K562 (cell line): ENCODE measurements at regions not wholly inside any gene's neighbourhood (a gene's known extent, or its start where the extent isn't known, plus 50 kb on each side); places are given as distances from the start of the nearest gene placed in this dataset.

Source experiments
- ATAC-seq: fragments of 200-7000 bp; cut with Tn5 transposase; 3 replicates; pipeline ENCODE4 v1.9.1; 2020; ENCODE audit warnings: moderate library complexity
- BruUV-seq: library from RNA; stranded (reverse); fragments of 400-500 nt; replicated peaks from 2 replicates; lab custom pipeline; 2021; lab: Mats Ljungman, UMichigan
- CTCF ChIA-PET: fragments of 300-600 bp; formaldehyde crosslinking; extraction: SDS; loops from one replicate; lab custom pipeline; 2021; ENCODE audit warnings: low intra/inter-chr PET ratio; lab: Yijun Ruan, JAX
- POLR2A ChIA-PET: fragments of 300-600, 350-650 bp; sonication (Branson Sonifier 250); formaldehyde crosslinking; extraction: SDS; loops from one replicate; lab custom pipeline; 2021; ENCODE audit warnings: antibody characterized with exemption, inconsistent platforms; lab: Yijun Ruan, JAX
- DNase-seq, 4 experiments: peaks; one replicate each; pipeline versions ENCODE4 v3.0.0 to v3.0.0-alpha.2; 2011 to 2018; ENCODE audit warnings: low spot score in 3 of 4, mixed read lengths in 3 of 4; ENCODE audit errors: extremely low read depth in 1 of 4
- FAIRE-seq: peaks from 2 replicates; lab custom pipeline; 2011; peaks lifted over from hg19 to GRCh38; lab: Jason Lieb, UNC
- H2AFZ ChIP-seq: 2 replicates; pipeline ENCODE4 v1.6.0; 2011; ENCODE audit warnings: low read depth, low read length, control low read depth, inconsistent platforms
- H3K27ac ChIP-seq: fragments of 200-600 bp; 3 replicates; pipeline ENCODE4 v1.8.0; 2011; ENCODE audit warnings: low read depth, mild to moderate bottlenecking, control low read depth, inconsistent platforms, low read length, moderate library complexity, mixed read lengths; ENCODE audit errors: extremely low read depth
- H3K27me3 ChIP-seq, 2 experiments: fragments of 300-600 bp in 1 of 2; 2 replicates in 1 of 2; 3 replicates in 1 of 2; pipeline versions ENCODE4 v1.6.0 to v1.8.0; 2011; ENCODE audit warnings: inconsistent platforms in 2 of 2, low read length in 2 of 2, mild to moderate bottlenecking in 1 of 2, mixed read lengths in 1 of 2, moderate library complexity in 1 of 2; ENCODE audit not compliant: control insufficient read depth in 2 of 2, insufficient read depth in 2 of 2
- H3K36me3 ChIP-seq: fragments of 300-600 bp; 3 replicates; pipeline ENCODE4 v1.8.0; 2011; ENCODE audit warnings: mild to moderate bottlenecking, low read length, inconsistent platforms; ENCODE audit not compliant: control insufficient read depth, insufficient read depth
- H3K4me1 ChIP-seq, 2 experiments: fragments of 200-600 bp in 1 of 2; replicated peaks in 1 of 2; 2 replicates in 1 of 2; 3 replicates in 1 of 2; pipeline versions ENCODE4 v1.5.1 to v1.8.0; 2011; ENCODE audit warnings: inconsistent platforms in 2 of 2, low read length in 2 of 2, mild to moderate bottlenecking in 1 of 2, mixed read lengths in 1 of 2, moderate library complexity in 1 of 2; ENCODE audit not compliant: control insufficient read depth in 2 of 2, insufficient read depth in 2 of 2
- H3K4me2 ChIP-seq: 2 replicates; pipeline ENCODE4 v1.6.1; 2011; ENCODE audit warnings: low read length, control low read depth, inconsistent platforms, mixed read lengths; ENCODE audit not compliant: insufficient read depth
- H3K4me3 ChIP-seq: fragments of 200-600 bp; sonication (generic), shearing (Covaris generic); 2 replicates; pipeline ENCODE4 v1.5.1; 2016; ENCODE audit warnings: control low read depth, inconsistent platforms
- H3K79me2 ChIP-seq: fragments of 200-600 bp; 3 replicates; pipeline ENCODE4 v1.8.0; 2011; ENCODE audit warnings: low read length, inconsistent platforms; ENCODE audit not compliant: control insufficient read depth, insufficient read depth
- H3K9ac ChIP-seq, 2 experiments: 2 replicates each; pipeline versions ENCODE4 v1.6.0 to v1.6.1; 2011; ENCODE audit warnings: low read depth in 2 of 2, low read length in 2 of 2, control low read depth in 1 of 2, inconsistent platforms in 1 of 2, mild to moderate bottlenecking in 1 of 2, mixed read lengths in 1 of 2; ENCODE audit not compliant: insufficient read depth in 1 of 2
- H3K9me1 ChIP-seq: one replicate; pipeline ENCODE4 v1.6.0; 2011; ENCODE audit warnings: inconsistent platforms, mild to moderate bottlenecking, low read length, moderate library complexity; ENCODE audit not compliant: control insufficient read depth, insufficient read depth
- H3K9me3 ChIP-seq: replicated peaks from 2 replicates; pipeline ENCODE4 v1.5.1; 2011; ENCODE audit warnings: low read depth, low read length, inconsistent platforms; ENCODE audit not compliant: control insufficient read depth, insufficient read depth
- H4K20me1 ChIP-seq: replicated peaks from 2 replicates; pipeline ENCODE4 v1.6.1; 2011; ENCODE audit warnings: low read length, inconsistent platforms, mixed read lengths; ENCODE audit not compliant: control insufficient read depth, insufficient read depth
- ARHGAP35 ChIP-seq: fragments of 450-650 bp; IDR thresholded peaks from 2 replicates; pipeline ENCODE4 v1.6.1; 2018; ENCODE audit not compliant: partially characterized antibody
- HDAC3 ChIP-seq: fragments of 450-650 bp; IDR thresholded peaks from 2 replicates; pipeline ENCODE4 v1.6.1; 2018; ENCODE audit warnings: borderline replicate concordance, mild to moderate bottlenecking, moderate library complexity; ENCODE audit not compliant: partially characterized antibody
- MTF1 ChIP-seq: fragments of 250-450 bp; sonication (Bioruptor Pico); IDR thresholded peaks from 2 replicates; pipeline ENCODE4 v1.9.0; 2021; ENCODE audit warnings: moderate library complexity, mild to moderate bottlenecking, inconsistent platforms, borderline replicate concordance
- POLR2B ChIP-seq: fragments of 450-650 bp; IDR thresholded peaks from 2 replicates; pipeline ENCODE4 v1.6.1; 2018; ENCODE audit warnings: low read depth; ENCODE audit not compliant: partially characterized antibody
- PYGO2 ChIP-seq: fragments of 450-650 bp; IDR thresholded peaks from 2 replicates; pipeline ENCODE4 v1.6.1; 2016; ENCODE audit warnings: mild to moderate bottlenecking, missing genetic modification characterization, moderate library complexity, missing compliant biosample characterization
- RB1 ChIP-seq: fragments of 450-650 bp; IDR thresholded peaks from 2 replicates; pipeline ENCODE4 v1.6.1; 2017; ENCODE audit warnings: low read depth, mild to moderate bottlenecking
- RFX5 ChIP-seq: IDR thresholded peaks from 2 replicates; pipeline ENCODE4 v1.6.1; 2011; ENCODE audit warnings: low read depth, mild to moderate bottlenecking, improper control_type of control experiment, low read length
- RHOXF2B ChIP-seq: fragments of 250-450 bp; sonication (Bioruptor Pico); conservative IDR thresholded peaks from 2 replicates; pipeline ENCODE4 v1.5.1; 2021
- SMAD1 ChIP-seq: fragments of 150-350 bp; IDR thresholded peaks from 2 replicates; pipeline ENCODE4 v1.6.1; 2014; ENCODE audit warnings: low read length, low read depth; ENCODE audit not compliant: partially characterized antibody
- THRB ChIP-seq: fragments of 450-650 bp; formaldehyde crosslinking; conservative IDR thresholded peaks from 2 replicates; pipeline ENCODE4 v1.4.0; 2022; ENCODE audit warnings: mild to moderate bottlenecking, missing genetic modification characterization
- ZNF609 ChIP-seq: sonication (generic); formaldehyde crosslinking; IDR thresholded peaks from 2 replicates; pipeline ENCODE4 v1.8.1; 2023; ENCODE audit warnings: missing genetic modification reagents, mild to moderate bottlenecking, borderline replicate concordance
- WGBS: fragments of 100-300 bp; shearing (Covaris generic); methylation state at CpG from one replicate; pipeline ENCODE4 v1.1.6; 2016; ENCODE audit warnings: low coverage, mixed read lengths; ENCODE audit not compliant: insufficient coverage; ENCODE audit errors: missing lambda C conversion rate; 5-methylcytosine and 5-hydroxymethylcytosine counted together
- in situ Hi-C: fragments of 300-500 bp; cut with MboI; formaldehyde crosslinking; loops from 4 replicates; pipeline ENCODE4 v1.15.0; 2018; ENCODE audit warnings: inconsistent platforms, mixed read lengths
- intact Hi-C: fragments of 100-400 bp; cut with micrococcal nuclease; formaldehyde crosslinking; loops from 2 replicates; pipeline ENCODE4 v1.14.2; 2022

GRCh38 chr15:69945729-69946128 is 152.0 kb downstream of the TLE3 start:
- H3K9me3 ChIP-seq, result no peaks in the 10 kb centered on the region
- ChIA-PET POLR2A (interaction anchor here (0.6 kb wide), 1 partner anchor 185 kb away, joined by 3 read pairs; no protein-coding TSS in a partner anchor), CTCF (no interaction called here)
- no TSS peak for BruUV-seq
- intact Hi-C loops, result no loop called here
- H4K20me1 ChIP-seq, result no peaks in the 10 kb centered on the region
- H3K27me3 ChIP-seq, result peaks cover 3 to 21% of the 10 kb centered on the region in 2 experiments; a peak in 3 of 5 replicates
- no peak overlapping the region for H3K4me2 ChIP-seq
- H3K79me2 ChIP-seq, result no peaks in the 10 kb centered on the region
- no peaks in the 10 kb centered on the region; a peak in 1 of 5 replicates for H3K4me1 ChIP-seq
- in situ Hi-C loops, result no loop called here
- no peak overlapping the region for H3K9ac ChIP-seq
- WGBS, result 0% methylated on average over 2 of the region's 2 CpGs
- H3K4me3 ChIP-seq, result no peak overlapping the region
- FAIRE-seq (no peak), DNase-seq (no peak), ATAC-seq (no peak)
- no peaks in the 10 kb centered on the region for H3K9me1 ChIP-seq
- no peak overlapping the region for H3K27ac ChIP-seq
- no peaks in the 10 kb centered on the region for H3K36me3 ChIP-seq
- H2AFZ ChIP-seq, result no peak overlapping the region
- TF ChIP-seq PYGO2 (no peak), THRB (CRISPR knock-in tag) (no peak), RHOXF2B (CRISPR knock-in tag) (no peak), RB1 (no peak)

- DNase-seq (no peak), FAIRE-seq (no peak), ATAC-seq (no peak)
- Histone ChIP-seq H3K4me1 (no peaks in the 10 kb centered on the region), H3K79me2 (no peaks in the 10 kb centered on the region), H3K4me2 (no peak overlapping the region), H3K9me1 (no peaks in the 10 kb centered on the region), H2AFZ (no peak overlapping the region), H3K9ac (no peak overlapping the region), H4K20me1 (no peaks in the 10 kb centered on the region), H3K4me3 (no peak overlapping the region), H3K27ac (no peak overlapping the region), H3K9me3 (no peaks in the 10 kb centered on the region), H3K36me3 (no peaks in the 10 kb centered on the region), H3K27me3 (peaks cover 0 to 13% of the 10 kb centered on the region in 2 experiments; a peak in 1 of 5 replicates)
- in situ Hi-C loops, result no loop called here
- BruUV-seq, result no TSS peak
- 2% methylated on average over 4 of the region's 4 CpGs for WGBS
- POLR2A ChIA-PET, result no interaction called here
- intact Hi-C loops, result no loop called here
- CTCF ChIA-PET, result interaction anchor here (0.7 kb wide), 1 partner anchor 195 kb away, joined by 5 read pairs; no protein-coding TSS in a partner anchor
- TF ChIP-seq ARHGAP35 (no peak), ZNF609 (no peak), HDAC3 (no peak), SMAD1 (no peak), POLR2B (no peak), RFX5 (no peak), MTF1 (CRISPR knock-in tag) (no peak)
Observed at GRCh38 chr15:69946870-69947269, 150.8 kb downstream of the TLE3 start.
